Heart left ventricle (tissue), 16 donors: ENCODE measurements at regions not wholly inside any gene's neighbourhood (a gene's known extent, or its start where the extent isn't known, plus 50 kb on each side); places are given as distances from the start of the nearest gene placed in this dataset.

ENCODE experiments used
- ATAC-seq, 4 donors: fragments of 200-7000 bp; cut with Tn5 transposase; one replicate each; pipeline ENCODE4 v1.9.1; 2020 to 2022; ENCODE audit warnings: moderate library complexity in 4 of 4, mild to moderate bottlenecking in 3 of 4, moderate number of reproducible peaks in 1 of 4
- DNase-seq, 5 donors: peaks; one replicate each; pipeline ENCODE4 v3.0.0-alpha.2; 2020
- H3K27ac ChIP-seq, 12 donors: fragments of 200-600 bp; sonication (generic) in 4 of 12; one replicate each; pipeline versions ENCODE4 v1.5.0 to v1.8.0; 2016 to 2022; ENCODE audit warnings: mild to moderate bottlenecking in 2 of 12
- H3K27me3 ChIP-seq, 9 donors: fragments of 200-600 bp; sonication (generic) in 2 of 9; one replicate each; pipeline versions ENCODE4 v1.5.1 to v1.8.0; 2016 to 2022; ENCODE audit warnings: mild to moderate bottlenecking in 3 of 9
- H3K36me3 ChIP-seq, 9 donors: fragments of 200-600 bp; sonication (generic) in 2 of 9; one replicate each; pipeline versions ENCODE4 v1.5.0 to v1.8.0; 2018 to 2022; ENCODE audit warnings: mild to moderate bottlenecking in 2 of 9
- H3K4me1 ChIP-seq, 12 donors: fragments of 200-600 bp; sonication (generic) in 4 of 12; one replicate each; pipeline versions ENCODE4 v1.5.0 to v1.8.0; 2016 to 2022; ENCODE audit warnings: mild to moderate bottlenecking in 3 of 12
- H3K4me3 ChIP-seq, 12 donors: fragments of 200-600 bp; sonication (generic) in 4 of 12; one replicate each; pipeline versions ENCODE4 v1.5.0 to v1.8.0; 2017 to 2022; ENCODE audit warnings: mild to moderate bottlenecking in 9 of 12, moderate library complexity in 4 of 12
- H3K9me3 ChIP-seq, 12 donors: fragments of 200-600 bp; sonication (generic) in 4 of 12; one replicate each; pipeline versions ENCODE4 v1.5.0 to v1.8.0; 2016 to 2022; ENCODE audit warnings: mild to moderate bottlenecking in 1 of 12
- CTCF ChIP-seq, 12 donors: fragments of 200-600 bp; sonication (generic) in 4 of 12; IDR thresholded peaks; one replicate each; pipeline versions ENCODE4 v1.5.0 to v1.8.0; 2018 to 2022; ENCODE audit warnings: antibody characterized with exemption in 12 of 12, mild to moderate bottlenecking in 5 of 12
- POLR2A ChIP-seq, 2 donors: fragments of 450-650 bp; IDR thresholded peaks; one replicate each; pipeline ENCODE4 v1.6.1; 2017; ENCODE audit warnings: antibody characterized with exemption in 2 of 2, mild to moderate bottlenecking in 2 of 2, moderate library complexity in 2 of 2
- WGBS, 4 donors: extraction: QIAGEN DNeasy Blood & Tissue Kit in 2 of 4; methylation state at CpG; one replicate each; pipeline versions ENCODE4 v1.1.5 to v1.1.7; 2013 to 2018; 5-methylcytosine and 5-hydroxymethylcytosine counted together
- intact Hi-C, 10 donors: fragments of 100-400 bp; cut with DNase I; formaldehyde crosslinking; loops; one replicate each; pipeline versions ENCODE4 v1.11.1 to v1.14.2; 2022
- donor health status: ischemic (EF 13 %, LVEDD 7.1; RV severe dilation, severe dysfunction).
- donor health status: healthy with polysubstance abuse.
- donor health status: DM: no; HTN: yes; CAD: no.
- donor health status: DM: no; HTN: no; CAD: no.
- donor health status: ischemic (EF 25% LVEDD 6.9; RV normal size, moderate dysfunction).
- donor health status: ischemic (EF 25% LVEDD 5.7; RV mildly dilated, moderate dysfunction).
- donor health status: healthy.
- donor health status: DM: yes; HTN: yes; CAD: no.
- donor health status: ischemic (EF 35%, LVEDD 5.7; RV mildly dilated, moderate dysfunction).
- donor health status: nonischemic (EF 11% LVEDD 7.7; RV severe dilation, severe dysfunction).
- donor health status: DM: yes; HTN: yes; CAD: no.
- donor health status: PGD.
- donor health status: ischemic (EF 29% LVEDD 5.4; RV normal size, mild dysfunction).
- donor health status: nonischemic (EF 23%, LVEDD 6.1; RV moderate dilation, normal function).

GRCh38 chr3:20914310-20914709 is 728.3 kb upstream of the SGO1 start:
- intact Hi-C loops, result no loop called here

GRCh38 chr3:20912406-20912805 is 726.4 kb upstream of the SGO1 start:
- H3K9me3 ChIP-seq, result peaks cover 0 to 11% (median 0%) of the 10 kb centered on the region in 12 donors
- 76 to 83% (median 78%) methylated on average over 2 of the region's 2 CpGs for WGBS, 4 donors
- TF ChIP-seq CTCF (IDR thresholded peaks at IDR 0.05) (no peak), POLR2A (IDR thresholded peaks at IDR 0.05) (no peak)
- H3K4me3 ChIP-seq, result no peak overlapping the region
- no peaks in the 10 kb centered on the region for H3K36me3 ChIP-seq
- no peak for ATAC-seq
- no peak for DNase-seq
- H3K27ac ChIP-seq, result no peak overlapping the region
- intact Hi-C loops, result no loop called here
- no peaks in the 10 kb centered on the region for H3K27me3 ChIP-seq
- no peaks in the 10 kb centered on the region for H3K4me1 ChIP-seq

More at GRCh38 chr3:20914310-20914709, 728.3 kb upstream of the SGO1 start:
- no peaks in the 10 kb centered on the region for H3K27me3 ChIP-seq
- no peak for ATAC-seq
- no peaks in the 10 kb centered on the region for H3K36me3 ChIP-seq
- no peaks in the 10 kb centered on the region for H3K4me1 ChIP-seq
- no peak for TF ChIP-seq CTCF (IDR thresholded peaks at IDR 0.05)
- TF ChIP-seq POLR2A (IDR thresholded peaks at IDR 0.05), result no peak
- 63 to 70% (median 65%) methylated on average over 2 of the region's 2 CpGs for WGBS, 4 donors
- peaks cover 0 to 17% (median 4%) of the 10 kb centered on the region in 12 donors for H3K9me3 ChIP-seq
- H3K27ac ChIP-seq, result no peak overlapping the region
- no peak for DNase-seq
- no peak overlapping the region for H3K4me3 ChIP-seq

GRCh38 chr3:20909511-20909910 is 723.5 kb upstream of the SGO1 start:
- intact Hi-C loops, result no loop called here
- 66 to 79% (median 75%) methylated on average over 3 of the region's 3 CpGs for WGBS, 4 donors
- no peak for TF ChIP-seq POLR2A (IDR thresholded peaks at IDR 0.05)
- TF ChIP-seq CTCF (IDR thresholded peaks at IDR 0.05), result no peak
- peaks cover 0 to 4% (median 0%) of the 10 kb centered on the region in 12 donors for H3K9me3 ChIP-seq
- no peaks in the 10 kb centered on the region for H3K36me3 ChIP-seq
- no peak overlapping the region for H3K4me3 ChIP-seq
- no peak overlapping the region for H3K27ac ChIP-seq
- H3K4me1 ChIP-seq, result no peaks in the 10 kb centered on the region
- DNase-seq (no peak), ATAC-seq (no peak)
- no peaks in the 10 kb centered on the region for H3K27me3 ChIP-seq

- ATAC-seq, result no peak
- H3K4me3 ChIP-seq, result no peak overlapping the region
Observed at GRCh38 chr3:20905210-20905805, 719.3 kb upstream of the SGO1 start.

More at GRCh38 chr3:20905210-20905805, 719.3 kb upstream of the SGO1 start:
- no peak for DNase-seq
- 70 to 73% (median 72%) methylated on average over 8 of the region's 8 CpGs for WGBS, 4 donors
- no peaks in the 10 kb centered on the region for H3K4me1 ChIP-seq
- intact Hi-C loops, result no loop called here
- H3K27me3 ChIP-seq, result no peaks in the 10 kb centered on the region
- no peaks in the 10 kb centered on the region for H3K36me3 ChIP-seq
- H3K27ac ChIP-seq, result no peak overlapping the region
- TF ChIP-seq CTCF (IDR thresholded peaks at IDR 0.05) (no peak), POLR2A (IDR thresholded peaks at IDR 0.05) (no peak)
- peaks cover 0 to 4% (median 0%) of the 10 kb centered on the region in 12 donors for H3K9me3 ChIP-seq
